Activated T-cell treated with anti-CD3 and anti-CD28 coated beads for 48 hours (primary cell): ENCODE measurements at regions not wholly inside any gene's neighbourhood (a gene's known extent, or its start where the extent isn't known, plus 50 kb on each side); places are given as distances from the start of the nearest gene placed in this dataset.

Source experiments
- DNase-seq: peaks from one replicate; pipeline ENCODE4 v3.0.0-alpha.2; 2020; ENCODE audit warnings: low read depth

DNA sequence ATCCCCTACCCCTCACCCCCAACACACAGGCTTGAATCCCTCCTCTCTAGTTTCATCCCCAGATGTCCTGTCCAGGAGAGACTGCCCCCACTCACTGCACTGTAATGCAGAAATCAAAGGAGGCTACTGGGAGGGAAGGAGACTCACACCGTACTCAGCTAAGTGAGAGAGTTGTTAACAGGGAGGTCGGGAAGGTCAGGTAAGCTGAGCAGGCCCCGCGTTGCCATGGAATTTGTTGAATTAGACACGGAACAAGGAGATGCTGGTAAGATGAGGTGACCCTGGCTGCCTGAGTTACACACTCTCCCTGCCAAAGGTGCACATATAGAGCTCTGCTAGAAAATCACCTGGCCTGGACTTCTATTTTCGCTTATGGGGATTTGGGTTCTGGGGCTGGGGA, 197.9 kb downstream of the NXPE2 start:
- DNase-seq: no peak

GRCh38 chr11:114877976-114878375, 199.6 kb downstream of the NXPE2 start:
- DNase-seq: no peak

DNA sequence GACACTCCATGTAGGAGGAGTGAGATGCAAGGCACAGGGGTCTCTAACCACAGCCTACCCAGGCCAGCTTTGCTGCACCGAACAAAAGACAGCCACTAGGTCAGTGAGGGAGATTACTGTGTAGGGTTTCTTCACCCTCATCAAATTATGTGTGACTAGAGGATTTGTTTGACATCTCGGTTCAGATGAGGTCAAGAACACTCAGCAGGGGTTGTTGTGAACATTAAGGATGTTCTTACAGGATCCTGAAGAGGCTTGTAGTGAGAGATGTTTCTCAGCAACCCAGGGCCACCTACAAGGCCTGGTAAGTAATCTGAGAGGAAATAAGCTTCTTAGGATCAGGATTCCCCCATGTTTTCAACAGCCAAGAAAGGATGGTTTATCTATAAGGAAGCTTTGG, 202.1 kb downstream of the NXPE2 start:
- no peak for DNase-seq

GRCh38 chr11:114883472-114883871, 205.1 kb downstream of the NXPE2 start:
- no peak for DNase-seq

GRCh38 chr11:114886644-114887265, 208.4 kb downstream of the NXPE2 start:
- no peak for DNase-seq

DNA sequence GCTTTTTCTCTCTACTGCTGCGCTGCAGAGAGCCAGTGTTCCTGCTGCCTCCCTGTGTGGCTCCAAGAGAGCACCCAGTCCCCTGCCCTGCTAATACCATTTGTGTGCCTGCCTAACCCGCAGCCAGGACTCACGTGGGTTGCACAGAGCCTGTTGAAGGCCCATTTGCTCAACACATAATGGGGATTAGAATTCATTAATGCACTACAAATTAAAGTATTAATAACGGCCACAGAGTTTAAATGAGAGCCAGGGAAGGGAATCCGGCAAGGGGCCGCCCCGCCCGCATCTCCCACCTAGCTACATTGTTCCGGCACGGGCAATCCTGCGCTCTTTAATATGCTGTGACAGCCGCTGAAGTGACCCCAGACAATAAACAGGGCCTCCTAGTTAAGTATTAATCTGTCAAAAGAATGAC, 211.3 kb downstream of the NXPE2 start:
- no peak for DNase-seq

- no peak for DNase-seq
Measured at GRCh38 chr11:114890038-114890437, 211.7 kb downstream of the NXPE2 start.

- DNase-seq: no peak
Measured at GRCh38 chr11:114891911-114892310, 213.6 kb downstream of the NXPE2 start.

DNA sequence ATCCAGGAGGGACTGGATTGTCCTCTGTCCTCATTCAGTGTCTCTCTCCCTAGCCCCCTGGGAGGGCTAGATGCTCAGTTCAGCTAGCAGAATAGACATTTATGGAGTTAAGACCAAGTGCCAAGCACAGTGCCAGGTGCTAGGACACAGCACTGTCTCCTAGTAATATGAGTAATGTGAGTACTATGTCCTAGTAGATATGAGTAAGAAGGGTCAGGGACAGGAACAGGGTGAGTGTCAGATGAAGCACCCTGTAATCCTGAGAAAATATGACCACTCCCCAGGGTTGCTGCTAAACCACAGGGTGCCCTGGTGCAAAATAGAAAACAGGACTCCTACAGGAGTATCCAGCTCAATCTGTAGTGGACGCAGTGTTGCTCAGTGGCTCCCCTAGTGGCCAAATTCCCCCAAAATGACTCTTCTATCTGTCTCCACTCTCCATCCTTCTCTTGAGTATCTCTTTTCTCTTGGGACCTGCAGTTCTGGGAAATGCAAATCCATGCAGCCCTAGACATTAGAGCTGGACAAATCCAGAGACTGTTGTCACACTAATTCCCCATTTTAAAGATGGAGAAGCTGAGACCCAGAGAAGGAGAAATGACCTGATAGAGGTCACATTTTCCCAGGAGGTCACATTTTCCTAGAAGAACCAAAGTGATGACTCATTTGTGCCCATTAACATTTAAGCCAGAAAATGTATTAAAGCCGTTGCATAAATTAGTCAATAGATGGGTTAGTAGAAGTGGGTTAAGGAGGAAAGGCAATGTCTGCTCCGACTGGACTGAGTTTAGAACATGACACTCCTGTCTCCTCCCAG, 214.3 kb downstream of the NXPE2 start:
- no peak for DNase-seq

- no peak for DNase-seq
Measured at GRCh38 chr11:114893329-114893728, 215.0 kb downstream of the NXPE2 start.

- DNase-seq: no peak
Measured at GRCh38 chr11:114896594-114896993, 218.3 kb downstream of the NXPE2 start.

- no peak for DNase-seq
Measured at GRCh38 chr11:114909866-114910265, 231.5 kb downstream of the NXPE2 start.

GRCh38 chr11:114912826-114913225, 234.5 kb downstream of the NXPE2 start:
- DNase-seq: no peak

GRCh38 chr11:114914231-114915005, 236.1 kb downstream of the NXPE2 start:
- DNase-seq: no peak

- no peak for DNase-seq
Measured at GRCh38 chr11:114915871-114916805, 237.8 kb downstream of the NXPE2 start.

- no peak for DNase-seq
Measured at GRCh38 chr11:114918286-114918685, 240.0 kb downstream of the NXPE2 start.

DNA sequence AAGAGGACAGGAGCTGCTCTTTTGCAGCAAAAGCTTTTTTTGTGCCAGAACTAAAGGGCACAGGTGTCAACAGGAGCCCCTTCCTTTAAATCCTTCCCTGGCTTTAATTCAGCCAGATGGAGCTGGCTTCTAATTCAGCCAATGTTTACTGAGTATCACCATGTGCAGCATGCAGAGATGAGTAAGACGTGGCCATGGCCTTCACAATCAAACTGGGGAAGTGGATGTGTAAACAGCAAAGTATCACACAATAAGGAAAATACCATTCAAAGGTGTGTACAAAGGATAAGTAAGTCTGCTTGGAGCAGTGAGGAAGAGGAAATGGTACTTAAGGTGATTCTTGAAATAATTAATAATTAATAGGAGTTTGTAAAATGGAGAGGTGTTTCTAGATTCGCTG, 243.4 kb downstream of the NXPE2 start:
- no peak for DNase-seq

DNA sequence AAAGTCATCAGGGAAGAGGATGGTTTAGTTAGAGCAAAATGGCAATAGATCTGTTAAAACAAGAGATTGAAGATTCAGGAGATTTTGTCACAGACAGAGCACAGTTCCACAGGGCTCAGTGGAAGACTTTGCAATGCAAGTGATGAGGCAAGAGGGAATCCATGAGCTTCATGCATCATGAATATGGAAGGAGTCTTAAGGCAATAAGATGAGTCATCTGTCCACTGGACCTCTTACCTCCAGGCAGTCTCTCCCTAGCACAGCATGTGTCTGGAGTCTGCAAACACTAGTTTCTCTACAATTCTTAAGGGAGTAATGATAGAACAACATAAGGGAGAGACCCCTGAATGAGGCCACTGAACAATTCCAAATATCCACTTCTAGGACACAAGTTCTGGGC, 245.7 kb downstream of the NXPE2 start:
- DNase-seq: no peak

- DNase-seq: no peak
Measured at GRCh38 chr11:114925591-114925990, 247.3 kb downstream of the NXPE2 start.

- no peak for DNase-seq
Measured at GRCh38 chr11:114928260-114928870, 250.0 kb downstream of the NXPE2 start.

GRCh38 chr11:114929351-114930000, 251.1 kb downstream of the NXPE2 start:
- DNase-seq: no peak
